Stimulated activated CD4-positive, alpha-beta T cell treated with anti-CD3 and anti-CD28 coated beads, Interleukin-1b, Interleukin-23, amount 100 ng/mL, for 24 hours (primary cell): ENCODE measurements at regions not wholly inside any gene's neighbourhood (a gene's known extent, or its start where the extent isn't known, plus 50 kb on each side); places are given as distances from the start of the nearest gene placed in this dataset.
"Not testable (repeated sequence)": the region's sequence is repeated elsewhere in the genome, so short reads cannot be mapped to it uniquely, and the experiment has no call there.

ENCODE experiments used
- DNase-seq, 4 experiments: peaks; one replicate each; pipeline ENCODE4 v3.0.0-alpha.2; 2020; ENCODE audit warnings: low read depth in 4 of 4, low spot score in 1 of 4

- DNase-seq = no peak
These were observed 609.7 kb downstream of the MCTP2 start for GRCh38 chr15:94840794-94841783.

DNA sequence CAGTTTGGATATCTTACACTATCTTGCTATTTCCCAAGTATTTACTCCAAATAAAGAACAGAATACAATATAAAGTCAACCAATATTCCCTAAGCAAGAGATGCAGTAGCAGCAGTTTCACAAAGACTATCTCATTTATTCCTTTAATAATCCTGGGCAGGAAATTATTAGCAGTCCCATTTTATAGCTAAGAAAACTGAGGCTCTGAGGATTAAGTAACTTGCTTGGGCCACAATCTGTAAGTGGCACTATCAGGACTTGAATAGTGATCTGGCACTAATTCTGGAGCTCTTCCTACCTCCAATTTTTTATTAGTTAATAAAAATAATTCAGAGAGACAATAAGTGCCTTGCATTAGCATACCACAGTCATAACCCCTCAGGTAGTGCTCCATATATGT is 611.7 kb downstream of the MCTP2 start:
- DNase-seq = no peak

GRCh38 chr15:94844198-94844537 is 612.8 kb downstream of the MCTP2 start:
- no peak for DNase-seq

- DNase-seq = no peak
These were observed 613.4 kb downstream of the MCTP2 start for GRCh38 chr15:94844538-94845389.

DNA sequence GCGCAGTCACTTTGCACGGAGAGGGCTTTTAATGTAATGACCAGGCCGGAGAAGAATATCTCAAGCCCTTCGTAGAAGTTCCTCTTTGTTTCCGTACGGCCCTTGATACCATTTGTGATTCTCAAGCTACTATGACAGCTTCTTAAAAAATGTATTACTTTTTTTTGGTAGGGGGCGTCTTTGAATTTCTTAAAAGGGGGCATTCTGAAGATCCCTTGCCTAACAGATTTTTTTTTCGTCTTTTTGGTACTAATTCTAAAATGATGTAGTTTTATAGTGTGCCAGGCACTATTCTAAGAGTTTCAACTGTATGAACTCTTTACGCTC is 614.0 kb downstream of the MCTP2 start:
- DNase-seq = no peak

DNA sequence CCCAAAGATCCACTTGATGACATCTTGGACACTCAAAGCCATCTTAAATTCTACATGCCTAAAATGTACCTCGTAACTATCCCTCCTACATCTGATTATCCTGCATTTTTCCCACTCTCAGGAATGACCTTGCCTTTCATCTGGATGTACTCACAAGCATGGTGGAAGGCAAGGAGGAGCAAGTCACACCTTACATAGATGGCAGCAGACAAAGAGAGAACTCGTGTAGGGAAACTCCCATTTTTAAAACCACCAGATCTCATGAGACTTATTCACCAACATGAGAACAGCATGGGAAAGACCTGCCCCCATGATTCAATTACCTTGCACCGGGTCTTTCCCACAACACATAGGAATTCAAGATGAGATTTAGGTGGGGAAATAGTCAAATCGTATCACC is 616.0 kb downstream of the MCTP2 start:
- DNase-seq = no peak

- no peak for DNase-seq
These were observed 616.7 kb downstream of the MCTP2 start for GRCh38 chr15:94848054-94848453.

GRCh38 chr15:94855018-94855408 is 623.7 kb downstream of the MCTP2 start:
- DNase-seq = no peak

GRCh38 chr15:94855409-94856266 is 624.3 kb downstream of the MCTP2 start:
- no peak for DNase-seq

- DNase-seq = no peak
These were observed 625.0 kb downstream of the MCTP2 start for GRCh38 chr15:94856267-94856854.

DNA sequence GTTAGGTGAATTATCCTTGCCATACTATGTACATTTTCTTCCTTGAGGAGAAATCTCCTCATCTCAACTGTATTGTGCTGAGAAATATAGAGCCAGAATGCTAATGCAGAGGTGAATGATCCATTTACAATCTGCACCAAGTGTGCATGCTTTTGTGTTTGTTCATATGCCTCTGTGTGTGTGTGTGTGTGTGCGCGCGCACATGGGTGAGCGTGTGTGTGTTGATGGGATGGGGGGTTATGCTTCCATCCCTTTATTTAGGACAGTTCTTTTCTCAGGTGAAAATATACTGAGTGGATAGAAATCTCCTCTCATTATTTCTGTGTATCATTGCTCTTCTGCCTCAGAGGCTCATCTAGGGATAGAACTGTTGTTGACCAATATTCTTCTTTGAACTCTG is 626.1 kb downstream of the MCTP2 start:
- no peak for DNase-seq

DNA sequence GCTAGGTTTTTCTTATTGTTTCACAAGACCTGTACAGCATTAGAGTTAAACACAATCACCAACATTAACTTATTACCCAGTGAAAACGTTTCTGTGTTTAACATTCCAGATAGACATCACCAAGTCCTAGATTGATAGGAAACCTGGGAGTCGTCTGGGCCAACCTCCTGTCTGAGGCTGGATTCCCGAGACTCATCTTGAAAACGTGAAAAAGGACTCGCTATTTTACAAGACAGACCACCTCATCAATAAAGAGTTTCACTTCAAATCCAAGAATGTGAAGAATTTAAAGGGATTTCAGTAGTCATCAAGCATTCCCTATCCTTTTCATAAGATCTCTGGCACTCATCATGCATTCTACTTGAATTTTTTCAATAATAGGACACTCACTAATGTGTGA is 626.6 kb downstream of the MCTP2 start:
- no peak for DNase-seq

GRCh38 chr15:94858449-94858848 is 627.1 kb downstream of the MCTP2 start:
- no peak for DNase-seq

GRCh38 chr15:94858920-94859319 is 627.6 kb downstream of the MCTP2 start:
- no peak for DNase-seq

- no peak for DNase-seq
These were observed 633.2 kb downstream of the MCTP2 start for GRCh38 chr15:94864600-94864999.

DNA sequence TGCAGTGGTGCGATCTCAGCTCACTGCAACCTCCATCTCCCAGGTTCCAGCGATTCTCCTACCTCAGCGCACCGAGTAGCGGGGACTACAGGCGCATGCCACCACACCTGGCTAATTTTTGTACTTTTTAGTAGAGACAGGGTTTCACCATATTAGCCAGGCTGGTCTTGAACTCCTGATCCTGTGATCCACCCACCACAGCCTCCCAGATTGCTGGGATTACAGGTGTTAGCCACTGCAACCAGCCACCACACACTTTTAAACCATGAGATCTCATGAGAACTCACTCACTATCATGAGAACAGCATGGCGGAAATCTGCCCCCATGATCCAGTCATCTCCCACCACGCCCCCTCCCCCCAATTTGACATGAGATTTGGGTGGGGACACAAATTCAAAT is 636.9 kb downstream of the MCTP2 start:
- not testable (repeated sequence) for DNase-seq

DNA sequence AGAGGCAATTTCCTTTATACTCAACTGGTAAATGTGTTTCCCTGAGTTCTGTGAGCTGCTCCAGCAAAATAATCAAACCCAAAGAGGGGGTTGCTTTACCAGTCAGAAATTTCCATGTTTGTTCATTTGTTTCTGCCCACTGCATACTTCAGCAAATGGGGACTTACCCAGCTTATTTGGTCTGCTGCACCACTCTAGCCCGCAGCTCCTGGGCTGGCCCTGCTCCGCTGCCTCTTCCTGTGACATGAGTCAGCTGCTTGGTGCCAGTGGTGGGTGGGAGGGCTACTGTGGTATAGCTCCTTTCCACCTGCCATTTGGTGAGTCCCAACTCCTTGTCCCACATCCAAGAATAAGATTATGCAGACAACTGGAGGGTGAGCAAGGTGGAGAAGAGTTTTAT is 644.2 kb downstream of the MCTP2 start:
- DNase-seq = no peak

- no peak for DNase-seq
These were observed 646.5 kb downstream of the MCTP2 start for GRCh38 chr15:94877833-94878232.

DNA sequence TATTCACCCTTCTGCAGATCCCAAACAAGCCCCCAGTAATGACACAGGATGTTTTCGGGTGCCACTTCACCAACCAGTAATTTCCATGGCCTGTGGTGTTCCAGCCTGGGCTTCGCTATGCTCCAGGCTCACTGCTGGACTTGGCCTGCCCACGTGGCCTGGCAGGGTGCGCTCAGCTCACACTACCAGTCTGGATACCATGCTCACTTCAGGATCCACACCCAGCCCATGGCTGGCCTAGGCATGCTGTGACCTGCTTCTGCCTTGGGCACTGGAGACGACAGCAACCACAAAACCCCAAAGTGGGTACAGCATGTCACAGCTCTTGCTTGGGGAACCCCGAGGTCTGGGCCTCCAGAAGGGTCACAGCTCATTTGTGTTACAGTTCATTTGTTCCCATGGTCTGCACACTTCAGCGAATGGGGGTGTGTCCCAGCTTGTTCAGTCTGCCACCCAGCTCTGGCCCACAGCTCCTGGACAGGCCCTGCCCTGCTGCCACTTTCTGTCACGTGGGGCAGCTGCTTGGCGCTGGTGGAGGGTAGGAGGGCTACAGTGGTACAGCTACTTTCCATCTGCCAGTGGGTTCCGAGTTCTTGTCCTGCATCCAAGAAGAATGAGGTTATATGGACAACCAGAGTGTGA is 650.8 kb downstream of the MCTP2 start:
- no peak for DNase-seq

GRCh38 chr15:94887391-94887790 is 656.0 kb downstream of the MCTP2 start:
- no peak for DNase-seq

- DNase-seq = no peak
These were observed 657.8 kb downstream of the MCTP2 start for GRCh38 chr15:94889153-94889552.
